ENCODE measurements at regions not wholly inside any gene's neighbourhood (a gene's known extent, or its start where the extent isn't known, plus 50 kb on each side); places are given as distances from the start of the nearest gene placed in this dataset.
"Not testable (repeated sequence)": the region's sequence is repeated elsewhere in the genome, so short reads cannot be mapped to it uniquely, and the experiment has no call there.

DNA sequence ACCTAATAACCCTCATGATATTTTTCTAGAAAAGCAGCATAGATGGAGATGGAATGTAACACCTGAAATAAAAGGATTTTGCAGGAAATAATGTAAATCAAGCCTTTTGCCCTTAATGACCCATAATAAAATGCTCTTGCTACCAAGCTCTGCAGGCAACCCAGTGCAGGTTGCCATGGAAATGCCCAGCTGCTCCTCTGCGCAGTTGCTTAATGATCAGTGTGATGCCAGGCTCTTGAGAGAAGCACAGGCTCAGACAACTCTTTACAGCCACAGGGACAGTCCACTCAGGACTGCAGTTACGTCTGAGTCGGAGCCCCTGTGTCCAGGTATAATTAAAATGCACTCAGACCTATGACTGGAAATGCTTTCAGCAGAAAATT is 165.5 kb downstream of the LACC1 start:
- no peak for DNase-seq
- Mint-ChIP-seq H3K27ac (no peak overlapping the region), H3K36me3 (no peaks in the 10 kb centered on the region), H3K9me3 (no peaks in the 10 kb centered on the region), H3K27me3 (peaks cover 14% of the 10 kb centered on the region), H3K4me1 (no peaks in the 10 kb centered on the region), H3K4me3 (no peak overlapping the region)
- POLR2A ChIA-PET: no interaction called here
- ATAC-seq (ENCODE audit: low read depth): no peak

DNA sequence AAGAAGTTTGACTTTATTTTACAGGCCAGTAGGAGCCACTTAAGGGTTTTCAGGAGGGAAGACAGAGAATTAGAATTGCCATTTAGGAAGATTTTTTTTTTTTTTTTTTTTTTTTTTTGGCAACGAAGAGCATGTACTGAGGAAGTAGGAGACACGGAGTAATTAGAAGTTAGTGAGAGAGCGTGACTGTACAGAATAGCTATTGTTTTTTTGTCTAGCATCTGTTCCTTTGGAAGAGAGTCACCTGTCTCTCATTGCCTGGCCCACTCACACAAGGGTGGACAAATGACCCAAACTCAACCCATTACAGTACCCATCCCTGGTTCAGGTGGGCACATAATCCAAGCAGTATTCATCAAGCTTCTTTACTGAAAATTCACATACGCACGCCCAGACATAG is 166.7 kb downstream of the LACC1 start:
- POLR2A ChIA-PET: no interaction called here
- H3K27ac Mint-ChIP-seq: no peak overlapping the region
- no peaks in the 10 kb centered on the region for H3K4me1 Mint-ChIP-seq
- peaks cover 16% of the 10 kb centered on the region for H3K27me3 Mint-ChIP-seq
- H3K4me3 Mint-ChIP-seq: no peak overlapping the region
- DNase-seq: no peak
- no peaks in the 10 kb centered on the region for H3K36me3 Mint-ChIP-seq
- ATAC-seq (ENCODE audit: low read depth): no peak
- no peaks in the 10 kb centered on the region for H3K9me3 Mint-ChIP-seq

DNA sequence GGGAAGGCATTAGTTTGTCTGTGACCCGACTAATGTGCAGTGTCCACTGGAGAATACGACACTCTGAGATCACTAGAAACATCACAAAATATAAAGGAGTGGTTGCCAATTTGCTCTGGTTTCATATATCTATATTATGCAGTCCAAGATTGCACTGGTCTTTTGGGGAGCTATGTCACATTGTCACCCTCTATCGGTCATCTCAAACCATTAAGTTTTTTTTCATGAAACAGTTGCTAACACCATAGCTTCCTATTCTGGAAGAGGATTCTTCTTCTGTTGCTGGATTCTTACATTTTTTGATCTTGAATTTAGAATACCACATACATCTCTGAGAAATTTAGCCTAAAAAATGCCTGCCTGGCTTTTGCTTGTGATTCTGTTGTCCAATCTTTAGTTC is 168.6 kb downstream of the LACC1 start:
- Mint-ChIP-seq H3K27me3 (peaks cover 26% of the 10 kb centered on the region), H3K9me3 (no peaks in the 10 kb centered on the region), H3K27ac (no peak overlapping the region), H3K4me3 (no peak overlapping the region), H3K4me1 (no peaks in the 10 kb centered on the region), H3K36me3 (no peaks in the 10 kb centered on the region)
- POLR2A ChIA-PET: no interaction called here
- no peak for DNase-seq
- ATAC-seq (ENCODE audit: low read depth): no peak

DNA sequence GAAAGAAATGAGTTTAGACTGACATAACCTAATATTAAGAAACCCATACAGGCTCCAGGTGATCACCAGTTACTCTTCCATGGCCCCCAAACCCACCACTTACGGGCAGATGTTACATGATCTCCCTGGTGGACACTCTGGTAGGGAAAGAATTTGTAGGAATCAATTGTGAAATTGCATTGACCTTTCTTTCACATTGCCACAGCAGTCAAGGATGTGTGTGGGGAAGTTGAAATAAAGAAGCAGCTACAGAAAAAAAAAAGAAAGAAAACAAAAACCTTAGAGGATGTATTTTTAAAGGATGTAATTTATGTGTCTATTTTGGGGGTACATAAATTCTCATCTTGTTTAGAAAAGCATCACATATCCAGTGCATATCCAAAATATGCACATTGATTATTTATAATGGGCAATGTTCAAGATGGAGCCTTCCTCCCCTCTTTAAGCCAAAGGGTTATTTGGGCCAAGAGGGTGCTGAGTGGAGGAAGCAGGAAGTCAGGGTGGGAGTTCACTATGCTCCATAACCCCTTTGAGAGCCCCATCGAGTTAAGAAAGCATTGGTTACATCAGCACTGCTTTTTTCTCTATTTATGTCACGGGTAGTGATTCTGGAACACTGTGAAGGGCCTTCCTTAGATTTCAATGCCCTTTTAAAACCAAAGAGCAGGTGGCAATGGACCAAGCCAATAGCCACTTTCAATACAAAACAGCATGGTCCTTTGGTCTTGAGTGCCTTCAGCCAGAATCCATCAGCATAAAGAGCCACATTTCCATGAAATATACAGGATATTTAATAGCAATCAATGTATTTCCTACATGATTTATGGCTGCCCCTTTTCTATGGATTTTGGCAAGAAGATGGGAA is 169.6 kb downstream of the LACC1 start:
- Mint-ChIP-seq H3K36me3 (no peaks in the 10 kb centered on the region), H3K27me3 (peaks cover 29% of the 10 kb centered on the region), H3K27ac (no peak overlapping the region), H3K9me3 (no peaks in the 10 kb centered on the region), H3K4me3 (no peak overlapping the region), H3K4me1 (no peaks in the 10 kb centered on the region)
- POLR2A ChIA-PET: no interaction called here
- no peak for ATAC-seq (ENCODE audit: low read depth)
- DNase-seq: no peak

DNA sequence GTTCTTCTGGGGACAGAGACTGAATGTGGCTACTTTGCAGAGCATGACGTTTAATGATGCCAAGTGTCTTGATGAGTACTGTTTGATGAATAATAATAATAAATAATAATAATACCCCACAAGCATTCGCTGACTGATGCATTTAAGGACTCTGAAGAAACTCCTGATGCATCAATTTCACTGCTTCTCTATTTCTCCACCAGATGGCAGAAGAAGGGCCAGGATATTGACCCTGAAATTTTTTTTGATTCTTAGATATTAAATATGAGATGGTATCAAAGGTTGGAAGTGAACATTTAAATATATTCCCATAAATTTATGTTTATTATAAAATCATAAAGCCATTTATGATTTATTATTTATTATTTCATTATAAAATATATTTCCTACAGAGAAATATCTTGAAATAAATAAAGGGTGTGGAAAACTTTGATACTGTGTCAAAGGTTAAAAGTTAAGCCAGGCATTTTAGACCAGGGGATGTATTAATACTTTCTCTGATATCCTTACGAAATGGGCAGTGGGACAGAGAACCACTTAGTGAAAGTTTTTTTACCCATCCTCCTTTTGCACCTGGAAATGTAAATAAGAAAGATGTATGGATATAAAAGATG is 170.9 kb downstream of the LACC1 start:
- H3K4me1 Mint-ChIP-seq: peaks cover 2% of the 10 kb centered on the region
- no peaks in the 10 kb centered on the region for H3K9me3 Mint-ChIP-seq
- ATAC-seq (ENCODE audit: low read depth) (no peak), DNase-seq (no peak)
- H3K36me3 Mint-ChIP-seq: no peaks in the 10 kb centered on the region
- peaks cover 40% of the 10 kb centered on the region for H3K27me3 Mint-ChIP-seq
- POLR2A ChIA-PET: no interaction called here
- H3K4me3 Mint-ChIP-seq: no peak overlapping the region
- H3K27ac Mint-ChIP-seq: no peak overlapping the region

DNA sequence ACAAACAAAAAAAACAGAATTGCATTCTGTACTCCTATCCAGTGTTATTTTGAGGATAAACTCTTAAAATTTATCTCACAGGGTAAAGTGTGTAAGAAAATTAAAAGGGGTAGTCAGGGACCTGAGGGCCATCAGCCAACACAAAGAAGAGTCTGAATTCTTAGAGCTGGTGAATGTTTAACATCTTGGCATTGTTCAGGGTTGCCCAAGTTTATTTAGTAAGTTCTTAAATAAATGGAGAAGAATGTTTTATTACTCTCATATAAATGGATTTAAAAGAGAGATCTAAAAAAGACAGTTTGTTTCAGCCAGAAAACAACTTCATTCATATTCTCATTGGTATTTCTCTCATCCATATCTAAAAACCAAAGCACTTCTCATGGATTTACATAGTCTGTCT is 171.7 kb downstream of the LACC1 start:
- peaks cover 42% of the 10 kb centered on the region for H3K27me3 Mint-ChIP-seq
- no peak for DNase-seq
- H3K4me1 Mint-ChIP-seq: peaks cover 5% of the 10 kb centered on the region
- no peaks in the 10 kb centered on the region for H3K9me3 Mint-ChIP-seq
- POLR2A ChIA-PET: no interaction called here
- no peaks in the 10 kb centered on the region for H3K36me3 Mint-ChIP-seq
- no peak overlapping the region for H3K4me3 Mint-ChIP-seq
- no peak for ATAC-seq (ENCODE audit: low read depth)
- H3K27ac Mint-ChIP-seq: no peak overlapping the region

DNA sequence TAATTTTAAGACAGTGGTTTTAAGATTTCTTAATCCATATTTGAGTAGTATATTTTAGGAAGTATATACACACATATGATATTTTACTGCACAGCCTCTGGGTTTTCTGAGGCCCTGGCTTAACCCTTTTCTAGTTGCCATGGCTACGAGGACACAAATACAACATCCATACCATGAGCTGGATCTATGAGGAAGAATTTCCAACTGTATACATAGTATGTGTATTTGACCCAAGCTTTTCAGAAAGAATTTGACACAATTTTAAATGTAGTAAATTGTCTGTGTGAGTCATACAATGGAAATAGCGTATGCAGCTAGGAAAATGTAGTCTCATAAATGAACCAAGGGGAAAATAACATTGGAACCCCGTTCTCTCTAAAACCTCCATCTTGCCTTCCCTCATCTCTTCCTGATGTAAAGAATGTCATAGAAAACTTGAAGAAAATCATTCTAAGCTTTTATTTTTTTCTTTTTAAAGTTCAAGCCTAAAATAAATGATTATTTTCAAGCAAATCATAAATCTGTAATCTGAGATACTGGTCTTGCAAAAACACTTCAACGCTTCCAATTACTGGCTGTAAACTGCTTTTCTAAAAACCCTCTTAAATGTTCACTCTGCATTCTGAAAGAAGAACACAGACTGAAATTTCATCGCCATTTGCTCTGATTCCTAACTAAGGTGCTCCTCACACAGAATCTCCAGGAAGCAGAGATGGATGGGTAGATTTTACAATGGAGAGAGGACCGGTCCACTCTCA is 172.4 kb downstream of the LACC1 start:
- Mint-ChIP-seq H3K4me1 (peaks cover 5% of the 10 kb centered on the region), H3K27ac (no peak overlapping the region), H3K27me3 (peaks cover 38% of the 10 kb centered on the region)

DNA sequence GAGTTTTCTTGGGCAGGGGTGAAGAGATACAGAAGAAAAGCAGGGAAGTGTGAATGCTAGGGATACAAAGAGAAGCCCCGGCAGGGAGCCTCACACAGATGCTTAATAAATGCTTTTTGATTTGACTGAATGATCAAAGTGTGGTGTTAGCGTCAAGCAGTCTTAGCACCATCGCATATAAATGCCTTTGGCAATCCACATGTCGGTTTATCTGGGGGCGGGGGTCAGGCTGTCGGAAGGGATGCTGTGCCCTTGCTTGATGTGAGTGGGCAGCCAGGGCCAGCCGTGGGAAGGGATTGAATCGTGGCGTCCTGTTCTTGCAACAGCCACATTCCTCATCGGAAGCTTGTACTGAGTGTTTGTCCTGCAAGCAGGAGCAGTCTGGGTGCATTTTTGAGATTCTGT is 173.1 kb downstream of the LACC1 start:
- H3K4me1 Mint-ChIP-seq: peaks cover 5% of the 10 kb centered on the region
- POLR2A ChIA-PET: no interaction called here
- no peak overlapping the region for H3K27ac Mint-ChIP-seq
- DNase-seq (no peak), ATAC-seq (ENCODE audit: low read depth) (no peak)
- H3K4me3 Mint-ChIP-seq: no peak overlapping the region
- peaks cover 35% of the 10 kb centered on the region for H3K27me3 Mint-ChIP-seq
- no peaks in the 10 kb centered on the region for H3K36me3 Mint-ChIP-seq
- no peaks in the 10 kb centered on the region for H3K9me3 Mint-ChIP-seq

More for the DNA sequence above, 172.4 kb downstream of the LACC1 start:
- no peak for DNase-seq
- POLR2A ChIA-PET: no interaction called here
- Mint-ChIP-seq H3K9me3 (no peaks in the 10 kb centered on the region), H3K4me3 (no peak overlapping the region), H3K36me3 (no peaks in the 10 kb centered on the region)
- no peak for ATAC-seq (ENCODE audit: low read depth)

DNA sequence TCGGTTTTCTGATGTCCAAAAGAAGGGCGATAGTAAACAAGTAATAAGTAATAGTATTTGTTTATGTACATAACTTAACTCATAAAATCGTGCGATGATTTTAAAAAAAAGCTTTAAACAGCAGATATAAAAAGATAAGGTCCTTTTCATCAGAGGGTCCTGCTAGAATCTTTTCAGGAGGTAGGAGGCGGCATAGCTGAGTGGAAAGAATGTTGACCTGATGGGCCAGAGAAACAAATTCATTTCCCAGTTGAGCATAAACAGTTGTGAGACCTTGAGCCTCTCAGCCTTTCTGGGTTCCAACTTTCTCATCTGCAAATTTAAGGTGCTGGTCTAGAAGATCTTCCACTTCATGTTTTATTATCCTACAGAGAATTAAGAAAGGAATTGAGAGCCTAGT is 173.5 kb downstream of the LACC1 start:
- ATAC-seq (ENCODE audit: low read depth): no peak
- Mint-ChIP-seq H3K4me3 (no peak overlapping the region), H3K27ac (no peak overlapping the region), H3K27me3 (peaks cover 32% of the 10 kb centered on the region), H3K36me3 (no peaks in the 10 kb centered on the region), H3K4me1 (peaks cover 5% of the 10 kb centered on the region), H3K9me3 (no peaks in the 10 kb centered on the region)
- POLR2A ChIA-PET: no interaction called here
- no peak for DNase-seq

DNA sequence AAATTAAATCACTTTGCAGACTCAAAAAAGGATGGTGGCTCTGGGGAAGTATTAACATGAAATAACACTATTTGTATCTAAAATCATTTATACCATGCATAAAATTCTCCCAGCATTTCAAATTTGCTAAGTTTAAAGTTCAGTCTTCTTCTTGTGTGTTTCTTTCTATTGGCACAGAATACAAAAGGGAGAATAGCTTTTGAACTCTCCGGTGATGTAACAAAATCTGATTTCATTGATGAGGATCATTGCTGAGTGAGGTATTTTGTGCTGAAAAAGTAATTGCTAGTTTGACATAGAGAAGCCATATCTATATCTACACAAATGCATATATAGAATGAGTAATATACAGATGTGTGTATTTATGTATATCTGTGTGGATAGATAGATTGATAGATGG is 174.8 kb downstream of the LACC1 start:
- H3K4me3 Mint-ChIP-seq: no peak overlapping the region
- POLR2A ChIA-PET: no interaction called here
- peaks cover 32% of the 10 kb centered on the region for H3K27me3 Mint-ChIP-seq
- no peaks in the 10 kb centered on the region for H3K9me3 Mint-ChIP-seq
- H3K36me3 Mint-ChIP-seq: no peaks in the 10 kb centered on the region
- H3K27ac Mint-ChIP-seq: no peak overlapping the region
- DNase-seq: no peak
- no peak for ATAC-seq (ENCODE audit: low read depth)
- H3K4me1 Mint-ChIP-seq: peaks cover 5% of the 10 kb centered on the region

DNA sequence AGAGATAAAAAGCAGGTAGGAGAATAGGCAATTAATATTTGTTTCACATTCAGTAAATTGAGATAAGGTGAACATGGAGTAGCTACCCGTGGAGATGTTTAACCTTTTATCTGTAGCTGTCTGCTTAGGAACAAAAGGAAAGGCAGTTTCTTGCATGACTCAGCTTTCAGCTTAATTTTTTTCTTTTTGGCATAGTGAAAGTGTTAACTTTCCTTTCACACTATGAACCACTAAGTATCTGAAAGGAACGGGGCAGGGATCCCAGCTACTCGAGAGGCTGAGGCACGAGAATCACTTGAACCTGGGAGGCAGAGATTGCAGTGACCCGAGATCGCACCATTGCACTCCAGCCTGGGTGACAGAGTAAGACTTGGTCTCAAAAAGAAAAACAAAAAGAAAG is 176.0 kb downstream of the LACC1 start:
- ATAC-seq (ENCODE audit: low read depth): not testable (repeated sequence)
- Mint-ChIP-seq H3K27ac (peak overlapping the region; percentile 6), H3K27me3 (peaks cover 32% of the 10 kb centered on the region)

DNA sequence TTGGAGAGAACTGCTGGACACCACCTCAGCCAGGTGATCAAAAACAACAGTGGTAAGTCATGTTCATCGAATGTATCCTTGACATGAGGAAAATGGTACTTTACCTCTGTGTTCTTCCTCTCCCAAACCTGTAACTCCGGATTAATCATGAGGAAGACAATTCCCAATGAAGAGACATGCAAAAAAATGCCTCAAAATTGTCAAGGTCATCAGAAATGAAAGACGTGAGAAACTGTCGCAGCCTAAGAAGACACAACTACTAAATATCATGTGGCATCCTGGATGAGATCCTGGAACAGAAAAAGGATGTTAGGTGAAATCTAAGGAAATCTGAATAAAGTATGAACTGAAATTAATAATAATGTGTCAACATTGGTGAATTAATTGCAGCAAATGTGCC is 178.4 kb downstream of the LACC1 start:
- POLR2A ChIA-PET: no interaction called here

More for the DNA sequence above, 176.0 kb downstream of the LACC1 start:
- H3K36me3 Mint-ChIP-seq, DNase-seq, POLR2A ChIA-PET, H3K4me1 Mint-ChIP-seq, H3K9me3 Mint-ChIP-seq: not testable (repeated sequence)
- H3K4me3 Mint-ChIP-seq: peak overlapping the region; percentile 46

DNA sequence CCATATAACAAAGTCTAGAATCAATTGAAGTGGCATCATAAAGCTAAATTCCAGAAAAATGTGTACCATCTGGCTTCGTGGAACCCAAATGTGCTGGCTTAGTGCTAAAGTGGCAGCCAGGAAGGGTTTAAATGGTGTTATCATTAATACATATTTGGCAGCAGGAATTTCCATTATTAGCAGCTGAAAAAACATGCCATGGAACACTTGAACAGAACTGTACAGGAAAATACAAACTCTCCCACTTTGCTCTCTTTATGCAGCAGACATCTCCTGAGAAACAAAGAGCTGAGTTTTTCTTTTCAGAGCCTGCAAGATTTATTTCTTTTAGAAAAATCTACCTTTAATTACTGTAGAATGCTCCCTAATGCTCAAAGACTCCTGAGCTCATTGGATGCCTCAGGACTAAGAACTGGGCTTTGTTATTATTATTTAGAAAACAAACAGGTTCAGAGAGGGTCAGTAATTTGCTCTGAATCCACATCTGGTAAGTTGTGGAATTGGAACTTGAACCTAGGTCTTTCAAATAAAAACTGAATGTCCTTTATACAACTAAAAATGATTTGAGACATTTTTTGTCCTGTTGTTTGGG is 179.0 kb downstream of the LACC1 start:
- H3K27me3 Mint-ChIP-seq: peaks cover 19% of the 10 kb centered on the region
- ATAC-seq (ENCODE audit: low read depth): no peak
- H3K9me3 Mint-ChIP-seq: no peaks in the 10 kb centered on the region
- no peak overlapping the region for H3K27ac Mint-ChIP-seq
- H3K36me3 Mint-ChIP-seq: no peaks in the 10 kb centered on the region
- H3K4me1 Mint-ChIP-seq: peaks cover 5% of the 10 kb centered on the region
- no peak for DNase-seq
- H3K4me3 Mint-ChIP-seq: no peak overlapping the region
- POLR2A ChIA-PET: no interaction called here

More for the DNA sequence above, 178.4 kb downstream of the LACC1 start:
- ATAC-seq (ENCODE audit: low read depth): no peak
- Mint-ChIP-seq H3K27me3 (peaks cover 22% of the 10 kb centered on the region), H3K27ac (no peak overlapping the region), H3K4me3 (no peak overlapping the region), H3K4me1 (peaks cover 5% of the 10 kb centered on the region), H3K36me3 (no peaks in the 10 kb centered on the region), H3K9me3 (no peaks in the 10 kb centered on the region)
- DNase-seq: no peak

All from activated naive CD8-positive, alpha-beta T cell treated with anti-CD3 and anti-CD28 coated beads, Interleukin-2, amount 10 ng/mL, durations not matched to agents 7 days and 5 days (primary cell).